OCI-LY7 (cell line): ENCODE measurements at regions not wholly inside any gene's neighbourhood (a gene's known extent, or its start where the extent isn't known, plus 50 kb on each side); places are given as distances from the start of the nearest gene placed in this dataset.

Experiments
- EZH2phosphoT487 ChIP-seq: fragments of 200-600 bp; sonication (generic); IDR thresholded peaks from 2 replicates; pipeline ENCODE4 v1.6.1; 2018; ENCODE audit warnings: low read depth, borderline replicate concordance, mild to moderate bottlenecking, mixed run types, antibody characterized with exemption, low read length, moderate library complexity, mixed read lengths
- TF ChIP-seq, protein P1 (sequence below): fragments of 200-600 bp; sonication (generic); conservative IDR thresholded peaks from 2 replicates; pipeline ENCODE4 v1.5.1; 2014; ENCODE audit warnings: mild to moderate bottlenecking, antibody characterized with exemption, low read length, moderate library complexity, mixed read lengths

DNA sequence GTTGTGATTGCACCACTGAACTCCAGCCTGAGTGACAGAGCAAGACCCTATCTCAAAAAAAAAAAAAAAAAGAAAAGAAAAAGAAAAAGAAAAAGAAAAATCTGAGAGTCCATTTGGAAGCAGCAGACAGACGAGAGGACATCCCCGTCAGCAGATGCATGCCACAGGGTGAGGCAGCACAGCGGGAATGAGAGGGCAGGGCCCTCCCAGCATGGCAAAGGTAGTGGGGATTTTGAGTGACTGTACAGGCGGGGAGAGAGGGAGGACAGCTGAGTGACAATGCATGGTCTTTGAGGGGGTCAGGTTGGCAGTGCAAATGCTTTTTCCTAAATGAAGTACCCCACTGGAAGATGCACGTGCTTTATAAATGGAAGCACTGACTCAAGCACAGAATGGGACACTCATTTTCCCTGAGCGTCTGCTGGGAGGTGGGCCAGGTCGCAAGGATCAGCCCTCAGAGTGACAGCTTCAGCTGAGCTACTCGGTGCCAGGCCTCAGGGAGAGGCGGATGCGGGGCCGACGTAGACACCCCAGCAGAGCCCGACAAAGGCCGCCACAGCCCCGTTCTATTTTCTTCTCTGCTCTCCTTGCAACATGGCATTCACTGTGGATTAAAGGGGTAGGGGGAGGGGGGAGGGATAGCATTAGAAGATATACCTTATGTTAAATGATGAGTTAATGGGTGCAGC lies 113.5 kb downstream of the SHANK2 start:
- TF ChIP-seq, protein P1, sequence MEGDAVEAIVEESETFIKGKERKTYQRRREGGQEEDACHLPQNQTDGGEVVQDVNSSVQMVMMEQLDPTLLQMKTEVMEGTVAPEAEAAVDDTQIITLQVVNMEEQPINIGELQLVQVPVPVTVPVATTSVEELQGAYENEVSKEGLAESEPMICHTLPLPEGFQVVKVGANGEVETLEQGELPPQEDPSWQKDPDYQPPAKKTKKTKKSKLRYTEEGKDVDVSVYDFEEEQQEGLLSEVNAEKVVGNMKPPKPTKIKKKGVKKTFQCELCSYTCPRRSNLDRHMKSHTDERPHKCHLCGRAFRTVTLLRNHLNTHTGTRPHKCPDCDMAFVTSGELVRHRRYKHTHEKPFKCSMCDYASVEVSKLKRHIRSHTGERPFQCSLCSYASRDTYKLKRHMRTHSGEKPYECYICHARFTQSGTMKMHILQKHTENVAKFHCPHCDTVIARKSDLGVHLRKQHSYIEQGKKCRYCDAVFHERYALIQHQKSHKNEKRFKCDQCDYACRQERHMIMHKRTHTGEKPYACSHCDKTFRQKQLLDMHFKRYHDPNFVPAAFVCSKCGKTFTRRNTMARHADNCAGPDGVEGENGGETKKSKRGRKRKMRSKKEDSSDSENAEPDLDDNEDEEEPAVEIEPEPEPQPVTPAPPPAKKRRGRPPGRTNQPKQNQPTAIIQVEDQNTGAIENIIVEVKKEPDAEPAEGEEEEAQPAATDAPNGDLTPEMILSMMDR = no peak
- no peak for TF ChIP-seq EZH2phosphoT487
